Cardiac fibroblast (primary cell): ENCODE measurements at regions not wholly inside any gene's neighbourhood (a gene's known extent, or its start where the extent isn't known, plus 50 kb on each side); places are given as distances from the start of the nearest gene placed in this dataset.

Source experiments
- DNase-seq, 2 donors: peaks; one replicate each; pipeline versions ENCODE4 v3.0.0 to v3.0.0-alpha.2; 2010; ENCODE audit warnings: low read depth in 2 of 2
- H3K4me3 ChIP-seq, 2 donors: replicated peaks in 1 of 2; 1 replicate in 1 of 2; 2 replicates in 1 of 2; pipeline ENCODE4 v1.5.1; 2011; ENCODE audit warnings: low read depth in 2 of 2, low read length in 2 of 2, mild to moderate bottlenecking in 2 of 2, moderate library complexity in 1 of 2
- TF ChIP-seq, protein P1 (sequence below): IDR thresholded peaks from one replicate; pipeline ENCODE4 v1.5.1; 2011; ENCODE audit warnings: low read depth, mild to moderate bottlenecking, low read length, inconsistent platforms

DNA sequence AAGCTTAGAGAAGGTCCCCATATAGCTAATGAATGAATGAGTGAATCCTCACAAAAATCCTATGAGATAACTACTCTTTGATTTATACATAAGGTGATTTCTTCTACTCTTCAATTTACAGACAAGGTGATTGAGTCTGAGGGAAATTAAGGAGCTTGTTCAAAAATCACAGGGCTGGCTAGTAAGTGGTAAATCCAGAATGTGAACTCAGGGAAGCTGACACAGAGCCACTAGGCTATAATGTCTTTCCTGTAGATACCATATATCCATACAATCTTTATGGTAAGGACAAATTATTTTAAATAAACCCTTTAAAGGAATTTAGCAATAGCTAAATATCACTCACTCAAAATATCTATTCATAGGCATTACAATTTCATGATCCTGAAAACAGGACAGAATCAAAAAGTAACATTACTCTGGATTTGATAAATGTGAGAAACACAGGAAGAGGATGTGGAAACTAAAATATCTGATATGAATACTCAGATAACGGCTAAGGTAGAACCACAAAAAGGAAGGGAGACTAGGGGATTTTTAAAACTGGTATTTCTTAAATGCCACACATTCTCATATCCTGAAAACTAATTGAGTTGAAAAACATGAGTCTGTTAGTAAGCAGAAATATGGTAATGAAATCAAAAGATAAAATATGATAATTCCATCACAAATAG is 108.2 kb downstream of the NBPF12 start:
- no peak overlapping the region for H3K4me3 ChIP-seq
- DNase-seq: no peak
- TF ChIP-seq, protein P1, sequence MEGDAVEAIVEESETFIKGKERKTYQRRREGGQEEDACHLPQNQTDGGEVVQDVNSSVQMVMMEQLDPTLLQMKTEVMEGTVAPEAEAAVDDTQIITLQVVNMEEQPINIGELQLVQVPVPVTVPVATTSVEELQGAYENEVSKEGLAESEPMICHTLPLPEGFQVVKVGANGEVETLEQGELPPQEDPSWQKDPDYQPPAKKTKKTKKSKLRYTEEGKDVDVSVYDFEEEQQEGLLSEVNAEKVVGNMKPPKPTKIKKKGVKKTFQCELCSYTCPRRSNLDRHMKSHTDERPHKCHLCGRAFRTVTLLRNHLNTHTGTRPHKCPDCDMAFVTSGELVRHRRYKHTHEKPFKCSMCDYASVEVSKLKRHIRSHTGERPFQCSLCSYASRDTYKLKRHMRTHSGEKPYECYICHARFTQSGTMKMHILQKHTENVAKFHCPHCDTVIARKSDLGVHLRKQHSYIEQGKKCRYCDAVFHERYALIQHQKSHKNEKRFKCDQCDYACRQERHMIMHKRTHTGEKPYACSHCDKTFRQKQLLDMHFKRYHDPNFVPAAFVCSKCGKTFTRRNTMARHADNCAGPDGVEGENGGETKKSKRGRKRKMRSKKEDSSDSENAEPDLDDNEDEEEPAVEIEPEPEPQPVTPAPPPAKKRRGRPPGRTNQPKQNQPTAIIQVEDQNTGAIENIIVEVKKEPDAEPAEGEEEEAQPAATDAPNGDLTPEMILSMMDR: no peak
